GM06990 (cell line): ENCODE measurements at regions not wholly inside any gene's neighbourhood (a gene's known extent, or its start where the extent isn't known, plus 50 kb on each side); places are given as distances from the start of the nearest gene placed in this dataset.

Source experiments
- DNase-seq: peaks from one replicate; pipeline ENCODE4 v3.0.0-alpha.2; 2011; ENCODE audit not compliant: insufficient read length; ENCODE audit errors: extremely low read depth
- H3K27me3 ChIP-seq: replicated peaks from 2 replicates; pipeline ENCODE4 v1.6.0; 2011; ENCODE audit warnings: low read length; ENCODE audit not compliant: control insufficient read depth, insufficient read depth
- H3K36me3 ChIP-seq: 2 replicates; pipeline ENCODE4 v1.5.1; 2011; ENCODE audit warnings: low read length; ENCODE audit not compliant: control insufficient read depth, insufficient read depth
- H3K4me3 ChIP-seq: replicated peaks from 2 replicates; pipeline ENCODE4 v1.5.1; 2011; ENCODE audit warnings: low read depth, mild to moderate bottlenecking, control low read depth, low read length
- TF ChIP-seq, protein P1 (sequence below): IDR thresholded peaks from 2 replicates; pipeline ENCODE4 v1.5.1; 2011; ENCODE audit warnings: low read length, control low read depth, mild to moderate bottlenecking, inconsistent platforms; ENCODE audit not compliant: insufficient read depth, poor library complexity, severe bottlenecking

- Histone ChIP-seq H3K36me3 (no peaks in the 10 kb centered on the region), H3K4me3 (no peak overlapping the region), H3K27me3 (no peaks in the 10 kb centered on the region)
- TF ChIP-seq, protein P1, sequence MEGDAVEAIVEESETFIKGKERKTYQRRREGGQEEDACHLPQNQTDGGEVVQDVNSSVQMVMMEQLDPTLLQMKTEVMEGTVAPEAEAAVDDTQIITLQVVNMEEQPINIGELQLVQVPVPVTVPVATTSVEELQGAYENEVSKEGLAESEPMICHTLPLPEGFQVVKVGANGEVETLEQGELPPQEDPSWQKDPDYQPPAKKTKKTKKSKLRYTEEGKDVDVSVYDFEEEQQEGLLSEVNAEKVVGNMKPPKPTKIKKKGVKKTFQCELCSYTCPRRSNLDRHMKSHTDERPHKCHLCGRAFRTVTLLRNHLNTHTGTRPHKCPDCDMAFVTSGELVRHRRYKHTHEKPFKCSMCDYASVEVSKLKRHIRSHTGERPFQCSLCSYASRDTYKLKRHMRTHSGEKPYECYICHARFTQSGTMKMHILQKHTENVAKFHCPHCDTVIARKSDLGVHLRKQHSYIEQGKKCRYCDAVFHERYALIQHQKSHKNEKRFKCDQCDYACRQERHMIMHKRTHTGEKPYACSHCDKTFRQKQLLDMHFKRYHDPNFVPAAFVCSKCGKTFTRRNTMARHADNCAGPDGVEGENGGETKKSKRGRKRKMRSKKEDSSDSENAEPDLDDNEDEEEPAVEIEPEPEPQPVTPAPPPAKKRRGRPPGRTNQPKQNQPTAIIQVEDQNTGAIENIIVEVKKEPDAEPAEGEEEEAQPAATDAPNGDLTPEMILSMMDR: no peak
- no peak for DNase-seq
These were observed 415.8 kb upstream of the SEMA6D start for GRCh38 chr15:47301481-47301880.

DNA sequence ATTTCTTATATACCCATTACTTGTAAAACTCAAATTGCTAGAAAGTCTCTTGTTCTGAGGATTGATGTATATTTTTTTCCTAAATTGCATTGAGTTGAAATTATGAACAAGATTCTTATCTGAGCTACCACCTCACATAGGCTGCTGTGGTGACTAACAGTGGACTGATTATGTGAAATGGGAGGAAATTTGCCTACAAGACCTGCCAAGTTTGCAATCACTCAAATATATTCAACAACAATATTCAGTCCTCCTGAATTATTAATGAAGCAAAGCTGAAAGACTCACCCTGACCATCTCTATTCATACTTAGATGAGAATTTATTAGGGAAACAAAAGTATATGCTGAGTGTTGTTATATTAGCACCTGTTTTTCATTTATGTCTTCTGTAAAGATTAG, 412.6 kb upstream of the SEMA6D start:
- Histone ChIP-seq H3K4me3 (no peak overlapping the region), H3K27me3 (no peaks in the 10 kb centered on the region), H3K36me3 (no peaks in the 10 kb centered on the region)
- no peak for DNase-seq
- TF ChIP-seq, protein P1: no peak

- H3K36me3 ChIP-seq: no peaks in the 10 kb centered on the region
- DNase-seq: no peak
- no peaks in the 10 kb centered on the region for H3K27me3 ChIP-seq
- H3K4me3 ChIP-seq: no peak overlapping the region
- TF ChIP-seq, protein P1: no peak
These were observed 405.1 kb upstream of the SEMA6D start for GRCh38 chr15:47312161-47312560.

GRCh38 chr15:47326410-47327333, 390.6 kb upstream of the SEMA6D start:
- TF ChIP-seq, protein P1: no peak
- DNase-seq: no peak
- Histone ChIP-seq H3K27me3 (no peaks in the 10 kb centered on the region), H3K36me3 (no peaks in the 10 kb centered on the region), H3K4me3 (no peak overlapping the region)

- DNase-seq: no peak
- Histone ChIP-seq H3K4me3 (no peak overlapping the region), H3K36me3 (no peaks in the 10 kb centered on the region), H3K27me3 (no peaks in the 10 kb centered on the region)
- TF ChIP-seq, protein P1: no peak
These were observed 385.4 kb upstream of the SEMA6D start for GRCh38 chr15:47331829-47332393.

- TF ChIP-seq, protein P1: no peak
- H3K27me3 ChIP-seq: no peaks in the 10 kb centered on the region
- H3K36me3 ChIP-seq: no peaks in the 10 kb centered on the region
- H3K4me3 ChIP-seq: no peak overlapping the region
- no peak for DNase-seq
These were observed 384.8 kb upstream of the SEMA6D start for GRCh38 chr15:47332481-47332880.
